ENCODE measurements at regions not wholly inside any gene's neighbourhood (a gene's known extent, or its start where the extent isn't known, plus 50 kb on each side); places are given as distances from the start of the nearest gene placed in this dataset.

- TF ChIP-seq, protein P1, sequence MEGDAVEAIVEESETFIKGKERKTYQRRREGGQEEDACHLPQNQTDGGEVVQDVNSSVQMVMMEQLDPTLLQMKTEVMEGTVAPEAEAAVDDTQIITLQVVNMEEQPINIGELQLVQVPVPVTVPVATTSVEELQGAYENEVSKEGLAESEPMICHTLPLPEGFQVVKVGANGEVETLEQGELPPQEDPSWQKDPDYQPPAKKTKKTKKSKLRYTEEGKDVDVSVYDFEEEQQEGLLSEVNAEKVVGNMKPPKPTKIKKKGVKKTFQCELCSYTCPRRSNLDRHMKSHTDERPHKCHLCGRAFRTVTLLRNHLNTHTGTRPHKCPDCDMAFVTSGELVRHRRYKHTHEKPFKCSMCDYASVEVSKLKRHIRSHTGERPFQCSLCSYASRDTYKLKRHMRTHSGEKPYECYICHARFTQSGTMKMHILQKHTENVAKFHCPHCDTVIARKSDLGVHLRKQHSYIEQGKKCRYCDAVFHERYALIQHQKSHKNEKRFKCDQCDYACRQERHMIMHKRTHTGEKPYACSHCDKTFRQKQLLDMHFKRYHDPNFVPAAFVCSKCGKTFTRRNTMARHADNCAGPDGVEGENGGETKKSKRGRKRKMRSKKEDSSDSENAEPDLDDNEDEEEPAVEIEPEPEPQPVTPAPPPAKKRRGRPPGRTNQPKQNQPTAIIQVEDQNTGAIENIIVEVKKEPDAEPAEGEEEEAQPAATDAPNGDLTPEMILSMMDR (IDR thresholded peaks at IDR 0.05), result no peak
- TF ChIP-seq POLR2A (IDR thresholded peaks at IDR 0.05) (no peak), POLR2AphosphoS5 (IDR thresholded peaks at IDR 0.05) (no peak), EP300 (IDR thresholded peaks at IDR 0.05; ENCODE audit: low read depth) (no peak)
These were observed 220.1 kb downstream of the IKZF2 start for GRCh38 chr2:212931271-212931670.

Measured in transverse colon (tissue), 4 donors.